Smooth muscle cell (in vitro differentiated cells): ENCODE measurements at regions not wholly inside any gene's neighbourhood (a gene's known extent, or its start where the extent isn't known, plus 50 kb on each side); places are given as distances from the start of the nearest gene placed in this dataset.

ENCODE experiments used
- DNase-seq: peaks from one replicate; lab custom pipeline; 2025; ENCODE audit not compliant: unreplicated experiment; lab: John Stamatoyannopoulos, UW
- H2AFZ ChIP-seq: fragments of 200-600 bp; sonication (generic); 2 replicates; pipeline ENCODE4 v1.6.0; 2016; ENCODE audit warnings: antibody characterized with exemption, low read depth, mild to moderate bottlenecking
- H3F3A ChIP-seq: fragments of 200-600 bp; sonication (generic); 2 replicates; pipeline ENCODE4 v1.6.0; 2017; ENCODE audit warnings: antibody characterized with exemption, low read depth
- H3K27ac ChIP-seq: fragments of 200-600 bp; sonication (generic); 2 replicates; pipeline ENCODE4 v1.5.1; 2016; ENCODE audit warnings: low read depth, mild to moderate bottlenecking
- H3K27me3 ChIP-seq: fragments of 200-600 bp; sonication (generic); 2 replicates; pipeline ENCODE4 v1.6.1; 2016; ENCODE audit warnings: low read depth, mild to moderate bottlenecking
- H3K36me3 ChIP-seq: fragments of 200-600 bp; sonication (generic); 2 replicates; pipeline ENCODE4 v1.5.1; 2016; ENCODE audit warnings: low read depth
- H3K4me1 ChIP-seq: fragments of 200-600 bp; sonication (generic); 2 replicates; pipeline ENCODE4 v1.5.1; 2016; ENCODE audit warnings: low read depth
- H3K4me2 ChIP-seq: fragments of 200-600 bp; sonication (generic); 2 replicates; pipeline ENCODE4 v1.6.0; 2016; ENCODE audit warnings: mild to moderate bottlenecking
- H3K4me3 ChIP-seq: fragments of 200-600 bp; sonication (generic); 2 replicates; pipeline ENCODE4 v1.5.1; 2016; ENCODE audit warnings: mild to moderate bottlenecking
- H3K79me2 ChIP-seq: fragments of 200-600 bp; sonication (generic); 2 replicates; pipeline ENCODE4 v1.6.0; 2016; ENCODE audit warnings: low read depth, mild to moderate bottlenecking
- H3K9ac ChIP-seq: fragments of 200-600 bp; sonication (generic); 2 replicates; pipeline ENCODE4 v1.6.0; 2016; ENCODE audit warnings: low read depth
- H3K9me3 ChIP-seq: fragments of 200-600 bp; sonication (generic); replicated peaks from 2 replicates; pipeline ENCODE4 v1.5.1; 2016; ENCODE audit warnings: low read depth
- H4K20me1 ChIP-seq: fragments of 200-600 bp; sonication (generic); 2 replicates; pipeline ENCODE4 v1.6.0; 2016; ENCODE audit warnings: low read depth
- CTCF ChIP-seq: fragments of 200-600 bp; sonication (generic); IDR thresholded peaks from 2 replicates; pipeline ENCODE4 v1.5.1; 2017; ENCODE audit warnings: borderline replicate concordance, mild to moderate bottlenecking, antibody characterized with exemption; ENCODE audit not compliant: insufficient read depth, poor library complexity, severe bottlenecking
- WGBS: methylation state at CpG from one replicate; pipeline ENCODE4 v1.1.7; 2016; ENCODE audit warnings: low lambda C conversion rate; 5-methylcytosine and 5-hydroxymethylcytosine counted together

- Histone ChIP-seq H4K20me1 (no peaks in the 10 kb centered on the region), H3K79me2 (no peaks in the 10 kb centered on the region), H3K36me3 (no peaks in the 10 kb centered on the region), H2AFZ (no peak overlapping the region), H3K4me1 (no peaks in the 10 kb centered on the region), H3F3A (no peaks in the 10 kb centered on the region), H3K27ac (no peak overlapping the region), H3K4me3 (no peak overlapping the region), H3K9me3 (no peaks in the 10 kb centered on the region), H3K4me2 (no peak overlapping the region), H3K27me3 (no peaks in the 10 kb centered on the region), H3K9ac (no peak overlapping the region)
- WGBS, result 93% methylated on average over 8 of the region's 8 CpGs
- no peak for TF ChIP-seq CTCF
- no peak for DNase-seq
These were observed 130.7 kb downstream of the TFAP2C start for GRCh38 chr20:56759741-56760278.

- no peaks in the 10 kb centered on the region for H3K79me2 ChIP-seq
- H3K9me3 ChIP-seq, result no peaks in the 10 kb centered on the region
- no peak overlapping the region for H3K4me2 ChIP-seq
- no peak overlapping the region for H3K4me3 ChIP-seq
- H4K20me1 ChIP-seq, result no peaks in the 10 kb centered on the region
- peaks cover 6% of the 10 kb centered on the region for H3K4me1 ChIP-seq
- H3K27me3 ChIP-seq, result no peaks in the 10 kb centered on the region
- WGBS, result 82% methylated on average over 6 of the region's 6 CpGs
- TF ChIP-seq CTCF, result no peak
- H2AFZ ChIP-seq, result no peak overlapping the region
- H3K9ac ChIP-seq, result no peak overlapping the region
- DNase-seq, result no peak
- no peaks in the 10 kb centered on the region for H3F3A ChIP-seq
- no peaks in the 10 kb centered on the region for H3K36me3 ChIP-seq
- no peak overlapping the region for H3K27ac ChIP-seq
These were observed 131.5 kb downstream of the TFAP2C start for GRCh38 chr20:56760610-56761009.

GRCh38 chr20:56761393-56761792 is 132.3 kb downstream of the TFAP2C start:
- no peak for DNase-seq
- no peak overlapping the region for H2AFZ ChIP-seq
- TF ChIP-seq CTCF, result no peak
- no peak overlapping the region for H3K4me2 ChIP-seq
- H3K9me3 ChIP-seq, result no peaks in the 10 kb centered on the region
- no peak overlapping the region for H3K27ac ChIP-seq
- no peaks in the 10 kb centered on the region for H3K36me3 ChIP-seq
- 90% methylated on average over 2 of the region's 2 CpGs for WGBS
- H3K9ac ChIP-seq, result no peak overlapping the region
- no peaks in the 10 kb centered on the region for H3K27me3 ChIP-seq
- H3K79me2 ChIP-seq, result no peaks in the 10 kb centered on the region
- H3F3A ChIP-seq, result no peaks in the 10 kb centered on the region
- H3K4me3 ChIP-seq, result no peak overlapping the region
- H3K4me1 ChIP-seq, result peaks cover 8% of the 10 kb centered on the region
- H4K20me1 ChIP-seq, result no peaks in the 10 kb centered on the region

- Histone ChIP-seq H3F3A (no peaks in the 10 kb centered on the region), H3K79me2 (no peaks in the 10 kb centered on the region), H3K4me1 (peaks cover 8% of the 10 kb centered on the region), H3K9ac (no peak overlapping the region), H3K4me3 (no peak overlapping the region), H2AFZ (no peak overlapping the region), H4K20me1 (no peaks in the 10 kb centered on the region), H3K36me3 (no peaks in the 10 kb centered on the region), H3K27ac (no peak overlapping the region), H3K4me2 (no peak overlapping the region), H3K9me3 (no peaks in the 10 kb centered on the region), H3K27me3 (no peaks in the 10 kb centered on the region)
- WGBS, result 91% methylated on average over 4 of the region's 4 CpGs
- no peak for DNase-seq
- TF ChIP-seq CTCF, result no peak
These were observed 133.3 kb downstream of the TFAP2C start for GRCh38 chr20:56762401-56762800.
